Dermis blood vessel endothelial cell (primary cell): ENCODE measurements at regions not wholly inside any gene's neighbourhood (a gene's known extent, or its start where the extent isn't known, plus 50 kb on each side); places are given as distances from the start of the nearest gene placed in this dataset.
"Not testable (repeated sequence)": the region's sequence is repeated elsewhere in the genome, so short reads cannot be mapped to it uniquely, and the experiment has no call there.

ENCODE experiments used
- DNase-seq: peaks from one replicate; pipeline ENCODE4 v3.0.0; 2010

DNA sequence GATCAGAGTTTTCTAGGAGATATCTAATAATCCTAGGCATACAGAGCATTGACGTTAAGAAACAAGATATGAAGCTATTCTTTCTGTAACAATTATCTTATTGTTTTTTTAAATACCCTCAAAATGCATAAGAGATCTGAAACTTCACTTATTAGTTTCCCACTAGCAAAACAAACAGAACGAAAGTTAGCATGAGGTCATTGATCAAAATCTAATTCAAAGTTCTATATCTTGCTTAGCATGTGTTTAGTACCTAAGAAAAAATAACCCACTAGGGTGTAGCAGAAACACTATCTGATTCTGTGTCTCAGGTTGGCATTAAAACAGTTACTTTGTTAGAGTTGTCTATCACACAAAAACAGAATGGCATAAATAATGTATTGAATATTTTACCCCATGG, 1288.4 kb downstream of the EPHA7 start:
- no peak for DNase-seq

GRCh38 chr6:92126983-92127382, 1292.4 kb downstream of the EPHA7 start:
- DNase-seq, result no peak

DNA sequence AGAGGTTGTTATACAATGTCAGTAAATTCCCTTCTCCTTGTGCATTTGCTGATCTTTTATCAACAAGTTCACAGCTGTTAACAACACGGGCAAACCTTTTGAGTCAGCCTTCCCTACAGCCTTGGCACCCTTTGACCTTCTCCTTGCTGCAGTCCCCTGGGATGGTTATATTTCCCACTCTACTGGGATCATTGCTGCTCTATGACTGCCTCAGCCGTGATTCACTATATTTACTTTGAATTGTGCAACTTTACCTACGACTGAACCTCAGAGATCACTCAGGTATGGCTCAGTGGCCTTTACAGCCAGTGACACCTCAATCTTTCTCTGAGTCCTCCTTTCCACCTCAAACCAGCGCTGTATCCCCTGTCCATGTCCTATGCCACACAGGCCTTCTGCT, 1293.3 kb downstream of the EPHA7 start:
- DNase-seq, result no peak

- DNase-seq, result no peak
These were observed 1293.7 kb downstream of the EPHA7 start for GRCh38 chr6:92125681-92126080.

DNA sequence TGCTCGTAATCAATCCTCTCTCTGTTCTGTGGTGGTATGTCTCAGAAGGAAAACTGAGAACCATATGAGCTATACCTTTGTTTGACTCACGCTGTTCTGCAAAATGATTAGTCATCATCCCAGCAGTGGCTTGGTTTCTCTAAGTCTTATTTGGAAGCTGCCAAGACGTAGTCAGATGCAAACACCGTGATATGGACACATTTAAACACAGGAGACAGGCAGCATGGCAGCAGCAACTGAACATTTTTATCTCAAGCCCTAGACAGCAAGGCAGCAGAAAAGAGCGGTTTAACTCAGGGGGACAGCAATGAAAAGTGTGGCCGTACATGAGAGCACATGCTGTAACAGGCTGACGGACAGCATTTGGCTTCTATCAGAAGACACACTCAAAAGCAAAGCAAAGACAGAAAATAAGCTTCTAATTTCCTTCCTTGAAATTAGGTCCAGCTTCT, 1295.1 kb downstream of the EPHA7 start:
- no peak for DNase-seq

- peak; percentile 53 for DNase-seq
These were observed 1296.6 kb downstream of the EPHA7 start for GRCh38 chr6:92122746-92123145.

DNA sequence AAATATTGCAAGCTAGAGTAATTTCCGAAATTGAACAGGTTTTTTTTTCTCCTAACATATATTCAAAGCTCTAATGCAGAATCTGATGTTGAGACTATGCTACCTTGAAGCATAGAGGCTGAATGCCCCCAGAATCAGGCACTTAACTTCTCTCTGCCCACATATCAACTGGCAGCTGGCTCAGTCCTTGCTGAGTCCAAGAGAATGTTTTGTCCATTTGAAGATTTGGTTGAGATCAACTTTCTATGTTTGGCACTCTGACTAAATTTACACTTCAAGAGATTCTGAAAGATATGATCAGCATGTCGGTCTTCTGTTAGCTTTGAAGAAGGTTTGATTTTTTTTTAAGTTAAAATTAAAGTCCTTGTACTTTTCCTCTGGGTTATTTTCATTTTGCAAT, 1298.1 kb downstream of the EPHA7 start:
- DNase-seq, result no peak

GRCh38 chr6:92117800-92118199, 1301.6 kb downstream of the EPHA7 start:
- DNase-seq, result no peak

GRCh38 chr6:92114797-92115196, 1304.6 kb downstream of the EPHA7 start:
- DNase-seq, result no peak

GRCh38 chr6:92114091-92114675, 1305.2 kb downstream of the EPHA7 start:
- DNase-seq, result no peak

DNA sequence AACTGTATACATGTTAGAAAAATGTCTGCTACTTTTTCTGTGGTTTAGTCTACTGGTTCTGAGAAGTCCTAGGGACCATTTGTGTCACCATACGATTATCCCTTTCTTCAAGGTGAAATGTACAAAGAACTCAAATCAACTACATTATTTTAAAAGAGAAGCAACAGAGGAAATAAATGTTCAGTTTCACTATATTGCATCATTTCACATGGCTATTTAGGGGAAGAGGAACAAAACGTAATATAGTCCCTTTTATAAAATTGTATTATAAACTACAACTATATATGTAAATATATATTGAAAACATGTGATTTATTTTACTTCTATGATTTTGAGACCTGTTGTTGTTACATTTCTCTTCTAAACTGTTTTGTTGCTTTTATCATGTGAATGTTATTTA, 1308.0 kb downstream of the EPHA7 start:
- no peak for DNase-seq

- no peak for DNase-seq
These were observed 1309.0 kb downstream of the EPHA7 start for GRCh38 chr6:92110403-92110802.

- DNase-seq, result no peak
These were observed 1309.4 kb downstream of the EPHA7 start for GRCh38 chr6:92109956-92110355.

DNA sequence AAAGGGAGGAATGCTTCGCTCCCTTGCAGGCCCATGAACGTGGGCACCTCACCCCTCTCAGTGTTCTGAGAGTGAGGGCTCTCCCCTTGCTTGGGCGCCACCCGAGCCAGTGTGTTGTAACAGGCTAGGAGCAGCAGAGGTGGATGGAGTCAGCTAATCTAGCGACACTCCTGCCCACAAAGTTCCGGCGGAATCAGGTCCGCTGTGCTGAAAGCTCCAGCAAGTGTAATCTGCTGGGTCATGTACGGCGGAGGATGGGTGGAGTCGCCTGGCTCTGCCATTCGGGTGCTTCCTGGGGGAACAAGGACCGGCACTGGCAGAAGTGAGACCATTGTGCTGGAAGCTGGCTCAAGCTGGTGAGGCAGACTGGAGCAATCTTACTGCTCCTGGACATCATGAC, 1310.1 kb downstream of the EPHA7 start:
- no peak for DNase-seq

DNA sequence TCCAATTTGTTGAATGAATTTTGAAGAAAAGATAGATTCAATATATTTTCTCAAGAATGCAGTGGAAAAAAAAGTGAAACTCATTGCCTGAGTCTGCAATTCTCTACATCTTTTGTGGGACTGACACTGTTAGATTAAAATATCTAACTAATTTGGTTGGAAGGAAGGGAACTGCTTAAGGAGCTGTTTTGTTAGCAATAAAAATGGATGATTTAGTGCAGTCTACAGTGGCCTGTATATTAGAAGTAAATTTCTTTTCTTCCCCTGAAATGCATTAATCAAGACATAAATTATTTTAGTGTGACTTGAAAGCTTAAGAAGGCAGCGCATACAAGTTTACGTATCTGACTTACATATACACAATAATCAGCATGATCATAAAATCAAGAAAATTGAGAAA, 1332.6 kb downstream of the EPHA7 start:
- DNase-seq, result no peak

DNA sequence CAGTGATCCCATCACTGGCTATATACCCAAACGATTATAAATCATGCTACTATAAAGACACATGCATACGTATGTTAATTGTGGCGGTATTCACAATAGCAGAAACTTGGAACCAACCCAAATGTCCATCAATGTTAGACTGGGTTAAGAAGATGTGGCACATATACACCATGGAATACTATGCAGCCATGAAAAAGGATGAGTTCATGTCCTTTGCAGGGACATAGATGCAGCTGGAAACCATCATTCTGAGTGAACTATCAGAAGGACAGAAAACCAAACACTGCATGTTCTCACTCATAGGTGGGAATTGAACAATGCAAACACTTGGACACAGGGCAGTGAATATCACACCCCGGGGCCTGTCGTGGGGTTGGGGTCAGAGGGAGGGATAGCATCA, 1335.4 kb downstream of the EPHA7 start:
- DNase-seq, result not testable (repeated sequence)

DNA sequence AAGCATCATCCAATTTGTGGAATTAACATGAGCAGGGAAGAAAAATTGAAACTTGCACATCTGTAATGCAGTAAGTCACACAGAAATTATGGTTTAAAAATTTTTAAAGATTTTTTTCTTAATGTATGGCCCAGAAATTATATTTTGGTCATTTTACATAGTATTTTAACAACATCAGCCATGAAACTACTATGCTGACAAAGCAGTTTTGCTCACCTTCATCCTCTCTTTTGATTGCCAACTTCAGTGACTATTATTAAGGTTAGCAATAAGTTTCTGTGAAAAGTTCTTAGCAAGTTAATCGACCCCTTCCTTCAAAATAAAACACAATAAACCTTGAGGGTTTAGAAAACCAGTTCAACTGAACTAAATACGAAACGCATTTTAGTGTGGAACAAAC, 1347.0 kb downstream of the EPHA7 start:
- DNase-seq, result no peak

- no peak for DNase-seq
These were observed 1349.6 kb downstream of the EPHA7 start for GRCh38 chr6:92069781-92070180.

- no peak for DNase-seq
These were observed 1366.8 kb downstream of the EPHA7 start for GRCh38 chr6:92052513-92052912.

GRCh38 chr6:92050216-92050615, 1369.1 kb downstream of the EPHA7 start:
- no peak for DNase-seq

DNA sequence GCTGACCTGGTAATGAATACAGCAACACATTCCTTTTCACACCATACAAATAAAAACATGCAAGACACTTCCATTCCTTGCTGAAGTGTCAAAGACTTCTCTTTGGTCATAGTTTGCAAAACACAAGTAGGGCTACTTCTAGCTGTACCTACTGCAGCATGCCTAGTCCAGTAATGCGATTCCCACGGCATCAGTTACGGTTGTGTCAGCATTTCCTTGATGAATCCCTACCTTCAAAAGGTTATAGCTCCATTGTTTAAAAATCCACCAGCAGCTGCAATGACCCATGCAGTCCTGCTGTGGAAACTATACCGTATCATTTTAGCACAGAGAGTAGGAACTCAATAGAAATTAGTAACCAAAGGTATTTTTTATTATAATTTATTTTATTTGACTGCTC, 1371.5 kb downstream of the EPHA7 start:
- DNase-seq, result no peak

DNA sequence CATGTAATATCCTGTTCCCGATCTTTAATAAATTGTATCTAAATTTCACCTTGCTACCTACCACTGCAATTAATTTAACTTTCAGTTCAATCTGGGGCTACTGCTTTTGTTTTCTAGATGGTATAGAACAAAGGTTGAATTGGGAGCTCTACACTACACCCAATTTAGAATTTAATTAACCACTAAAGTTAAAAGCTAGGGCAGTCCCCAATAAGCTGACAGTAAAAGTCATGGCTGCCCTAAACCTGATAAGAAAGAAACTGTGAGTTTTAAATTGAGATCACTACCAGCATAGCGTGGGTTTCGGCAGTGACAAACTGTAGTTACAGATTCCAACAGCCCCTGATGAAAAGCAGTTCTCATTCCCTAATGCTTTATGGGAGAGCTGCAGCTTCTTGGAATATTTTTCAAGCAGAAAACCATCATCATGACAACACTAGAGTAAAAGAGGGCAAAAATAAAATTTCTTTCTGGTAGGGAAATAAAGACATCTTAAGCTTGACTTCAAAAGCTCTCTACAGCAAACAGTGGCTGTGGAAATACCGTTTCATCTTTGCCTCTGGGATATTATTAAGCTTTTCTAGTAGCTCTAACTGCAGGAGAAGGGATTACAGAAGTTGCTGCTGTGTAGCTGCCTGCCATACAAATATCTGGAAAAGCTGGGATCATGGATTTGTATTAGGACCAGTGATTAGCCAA, 1372.1 kb downstream of the EPHA7 start:
- DNase-seq, result no peak

- no peak for DNase-seq
These were observed 1375.0 kb downstream of the EPHA7 start for GRCh38 chr6:92044312-92044711.

DNA sequence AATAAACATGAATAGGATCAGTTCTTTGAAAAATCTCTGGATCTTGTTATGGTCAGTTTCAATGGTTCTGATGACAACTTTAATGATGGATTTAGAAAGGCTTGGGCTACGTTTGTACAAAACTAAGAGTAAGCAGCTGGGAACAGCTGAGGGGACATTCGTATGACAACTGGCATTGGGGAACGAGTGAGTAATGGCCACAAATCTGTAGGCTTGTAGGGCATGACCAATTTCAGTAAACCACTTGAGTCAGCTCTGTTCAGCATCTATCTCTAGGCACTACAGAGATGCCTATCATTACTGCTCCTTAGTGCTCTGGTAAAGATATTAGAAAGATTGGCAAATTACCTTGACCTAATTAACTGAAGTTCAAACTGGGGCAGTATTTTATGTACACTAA, 1375.6 kb downstream of the EPHA7 start:
- no peak for DNase-seq

GRCh38 chr6:92026878-92027277, 1392.5 kb downstream of the EPHA7 start:
- no peak for DNase-seq
